CD14-positive monocyte (primary cell): ENCODE measurements at regions not wholly inside any gene's neighbourhood (a gene's known extent, or its start where the extent isn't known, plus 50 kb on each side); places are given as distances from the start of the nearest gene placed in this dataset.

ENCODE experiments used
- DNase-seq, 3 donors: peaks; one replicate each; pipeline ENCODE4 v3.0.0-alpha.2; 2011 to 2022
- H2AFZ ChIP-seq: 2 replicates; pipeline ENCODE4 v1.6.0; 2012; ENCODE audit warnings: mild to moderate bottlenecking, low read depth, low read length, inconsistent platforms; ENCODE audit not compliant: insufficient read depth, poor library complexity, severe bottlenecking
- H3K27ac ChIP-seq, 2 donors: 1 replicate in 1 of 2; 2 replicates in 1 of 2; pipeline ENCODE4 v1.5.1; 2012 to 2013; ENCODE audit warnings: low read length in 2 of 2, control low read depth in 1 of 2, inconsistent platforms in 1 of 2, low read depth in 1 of 2, mild to moderate bottlenecking in 1 of 2
- H3K27me3 ChIP-seq, 2 donors: one replicate each; pipeline versions ENCODE4 v1.6.0 to v1.6.1; 2011 to 2013; ENCODE audit warnings: low read length in 2 of 2; ENCODE audit not compliant: control insufficient read depth in 2 of 2, insufficient read depth in 2 of 2
- H3K36me3 ChIP-seq, 2 donors: replicated peaks in 1 of 2; 1 replicate in 1 of 2; 2 replicates in 1 of 2; pipeline versions ENCODE4 v1.5.1 to v1.6.1; 2012 to 2013; ENCODE audit warnings: low read length in 2 of 2, control low read depth in 1 of 2, inconsistent platforms in 1 of 2, mild to moderate bottlenecking in 1 of 2; ENCODE audit not compliant: insufficient read depth in 2 of 2, control insufficient read depth in 1 of 2
- H3K4me1 ChIP-seq, 2 donors: 1 replicate in 1 of 2; 2 replicates in 1 of 2; pipeline versions ENCODE4 v1.5.1 to v1.6.1; 2012 to 2013; ENCODE audit warnings: low read length in 2 of 2, control low read depth in 1 of 2, inconsistent platforms in 1 of 2, mild to moderate bottlenecking in 1 of 2, moderate library complexity in 1 of 2; ENCODE audit not compliant: insufficient read depth in 2 of 2, control insufficient read depth in 1 of 2
- H3K4me2 ChIP-seq: replicated peaks from 2 replicates; pipeline ENCODE3; 2012; ENCODE audit warnings: low read length, moderate library complexity, mild to moderate bottlenecking; ENCODE audit not compliant: poor library complexity, severe bottlenecking; ENCODE audit errors: extremely low read depth
- H3K4me3 ChIP-seq, 3 experiments: fragments of 200-600 bp in 1 of 3; sonication (generic) in 1 of 3; replicated peaks in 1 of 3; 1 replicate in 2 of 3; 2 replicates in 1 of 3; pipeline ENCODE4 v1.5.1; 2011 to 2013; ENCODE audit warnings: low read length in 3 of 3, mild to moderate bottlenecking in 3 of 3, control low read depth in 2 of 3, low read depth in 2 of 3, inconsistent platforms in 1 of 3, moderate library complexity in 1 of 3
- H3K79me2 ChIP-seq: 2 replicates; pipeline ENCODE4 v1.6.0; 2012; ENCODE audit warnings: mild to moderate bottlenecking, control low read depth, inconsistent platforms, low read length, moderate library complexity; ENCODE audit not compliant: insufficient read depth
- H3K9ac ChIP-seq: 2 replicates; pipeline ENCODE4 v1.6.0; 2017; ENCODE audit warnings: low read length, mild to moderate bottlenecking; ENCODE audit not compliant: insufficient read depth, poor library complexity, severe bottlenecking
- H3K9me3 ChIP-seq, 2 donors: replicated peaks in 1 of 2; 1 replicate in 1 of 2; 2 replicates in 1 of 2; pipeline versions ENCODE4 v1.5.1 to v1.6.1; 2012 to 2013; ENCODE audit warnings: low read length in 2 of 2, control low read depth in 1 of 2; ENCODE audit not compliant: control insufficient read depth in 1 of 2, insufficient read depth in 1 of 2
- H4K20me1 ChIP-seq: 2 replicates; pipeline ENCODE4 v1.6.0; 2012; ENCODE audit warnings: mild to moderate bottlenecking, low read length, control low read depth, moderate library complexity; ENCODE audit not compliant: insufficient read depth
- H3K27ac Mint-ChIP-seq, 7 donors: one replicate each; pipeline ENCODE4 v1.8.0; 2020; ENCODE audit warnings: mild to moderate bottlenecking in 7 of 7, mixed read lengths in 7 of 7, moderate library complexity in 6 of 7, inconsistent platforms in 2 of 7
- H3K27me3 Mint-ChIP-seq, 3 donors: one replicate each; pipeline ENCODE4 v1.8.0; 2021 to 2022; ENCODE audit warnings: low read depth in 3 of 3, mild to moderate bottlenecking in 3 of 3, mixed read lengths in 3 of 3, moderate library complexity in 3 of 3, inconsistent platforms in 1 of 3
- H3K36me3 Mint-ChIP-seq, 2 donors: one replicate each; pipeline ENCODE4 v1.8.0; 2020; ENCODE audit warnings: mixed read lengths in 2 of 2, inconsistent platforms in 1 of 2, mild to moderate bottlenecking in 1 of 2
- H3K4me1 Mint-ChIP-seq: one replicate; pipeline ENCODE4 v1.8.0; 2020; ENCODE audit warnings: mild to moderate bottlenecking, mixed read lengths
- H3K4me3 Mint-ChIP-seq, 2 donors: one replicate each; pipeline ENCODE4 v1.8.0; 2020; ENCODE audit warnings: mild to moderate bottlenecking in 2 of 2, mixed read lengths in 2 of 2, moderate library complexity in 1 of 2
- H3K9me3 Mint-ChIP-seq, 7 donors: one replicate each; pipeline ENCODE4 v1.8.0; 2020 to 2022; ENCODE audit warnings: mixed read lengths in 7 of 7, mild to moderate bottlenecking in 6 of 7, moderate library complexity in 6 of 7, inconsistent platforms in 2 of 7
- CTCF ChIP-seq: fragments of 200-600 bp; IDR thresholded peaks from one replicate; pipeline ENCODE4 v1.8.0; 2022; ENCODE audit warnings: antibody characterized with exemption, mild to moderate bottlenecking
- WGBS: methylation state at CpG from one replicate; pipeline ENCODE4 v1.1.5; 2013; ENCODE audit warnings: missing lambda C conversion rate; ENCODE audit not compliant: insufficient coverage; 5-methylcytosine and 5-hydroxymethylcytosine counted together
- intact Hi-C, 2 donors: fragments of 100-400 bp; cut with micrococcal nuclease; formaldehyde crosslinking; loops; one replicate each; pipeline versions ENCODE4 v1.15.0 to v1.15.1; 2023

GRCh38 chr5:5046680-5047502, 93.2 kb upstream of the ADAMTS16 start:
- Histone ChIP-seq H3K4me3 (no peak overlapping the region), H3K79me2 (no peaks in the 10 kb centered on the region), H3K27me3 (no peaks in the 10 kb centered on the region), H2AFZ (no peak overlapping the region), H3K4me2 (no peak overlapping the region), H3K9ac (no peak overlapping the region), H3K9me3 (peaks cover 0 to 9% of the 10 kb centered on the region in 2 donors), H4K20me1 (no peaks in the 10 kb centered on the region), H3K27ac (no peak overlapping the region), H3K36me3 (no peaks in the 10 kb centered on the region), H3K4me1 (no peaks in the 10 kb centered on the region)
- Mint-ChIP-seq H3K27ac (peak overlapping the region in 1 of 7 donors; percentile 52), H3K9me3 (peaks cover 0 to 6% (median 4%) of the 10 kb centered on the region in 7 donors), H3K36me3 (no peaks in the 10 kb centered on the region), H3K4me1 (no peaks in the 10 kb centered on the region), H3K27me3 (peaks cover 0 to 1% (median 0%) of the 10 kb centered on the region in 3 donors), H3K4me3 (no peak overlapping the region)
- no peak for TF ChIP-seq CTCF
- WGBS, result 96% methylated on average over 5 of the region's 6 CpGs
- DNase-seq, result no peak
- intact Hi-C loops, result no loop called here

- peaks cover 0 to 6% (median 4%) of the 10 kb centered on the region in 7 donors for H3K9me3 Mint-ChIP-seq
- Histone ChIP-seq H4K20me1 (no peaks in the 10 kb centered on the region), H3K27ac (no peak overlapping the region), H3K4me3 (no peak overlapping the region), H2AFZ (no peak overlapping the region), H3K4me2 (no peak overlapping the region), H3K9me3 (peaks cover 0 to 9% of the 10 kb centered on the region in 2 donors), H3K9ac (no peak overlapping the region), H3K27me3 (no peaks in the 10 kb centered on the region), H3K79me2 (no peaks in the 10 kb centered on the region), H3K36me3 (no peaks in the 10 kb centered on the region), H3K4me1 (no peaks in the 10 kb centered on the region)
- H3K4me3 Mint-ChIP-seq, result no peak overlapping the region
- H3K36me3 Mint-ChIP-seq, result no peaks in the 10 kb centered on the region
- intact Hi-C loops, result no loop called here
- peaks cover 0 to 1% (median 1%) of the 10 kb centered on the region in 3 donors for H3K27me3 Mint-ChIP-seq
- no peak for DNase-seq
- H3K27ac Mint-ChIP-seq, result no peak overlapping the region
- 0% methylated on average over 1 of the region's 3 CpGs for WGBS
- no peaks in the 10 kb centered on the region for H3K4me1 Mint-ChIP-seq
- no peak for TF ChIP-seq CTCF
Observed at GRCh38 chr5:5050801-5051200, 89.3 kb upstream of the ADAMTS16 start.
